ENCODE measurements at regions not wholly inside any gene's neighbourhood (a gene's known extent, or its start where the extent isn't known, plus 50 kb on each side); places are given as distances from the start of the nearest gene placed in this dataset.

GRCh38 chr11:71179877-71180605 is 72.3 kb downstream of the SHANK2 start:
- no peak overlapping the region for H3K27ac ChIP-seq

GRCh38 chr11:71178076-71178475 is 74.3 kb downstream of the SHANK2 start:
- Histone ChIP-seq H3K36me3 (no peaks in the 10 kb centered on the region), H3K27ac (no peak overlapping the region), H3K4me3 (no peak overlapping the region), H3K9me3 (peaks cover 12 to 19% of the 10 kb centered on the region in 2 donors), H3K4me1 (peaks cover 0 to 8% (median 0%) of the 10 kb centered on the region in 4 donors), H3K27me3 (no peaks in the 10 kb centered on the region)
- TF ChIP-seq CTCF (IDR thresholded peaks at IDR 0.05) = no peak
- TF ChIP-seq POLR2AphosphoS5 (IDR thresholded peaks at IDR 0.05) = no peak
- TF ChIP-seq EP300 (IDR thresholded peaks at IDR 0.05; ENCODE audit: low read depth) = no peak
- TF ChIP-seq POLR2A (IDR thresholded peaks at IDR 0.05) = no peak
- DNase-seq = no peak
- intact Hi-C loops (cut with DNase I; ENCODE audit: low total_unique reads) = no loop called here
- in situ Hi-C loops (cut with MboI; ENCODE audit: low pct_ligation_motif_present in 1 of 4, low pct_unique_long_range_greater_than_20kb in 1 of 4, low sequenced_read_pairs in 3 of 4) = no loop called here
- WGBS, 2 donors (ENCODE audit: low coverage in 1 of 2) = 62 to 87% methylated on average over 3 of the region's 3 CpGs

More at GRCh38 chr11:71179877-71180605, 72.3 kb downstream of the SHANK2 start:
- 46 to 49% methylated on average over 3 to 10 of the region's 10 CpGs for WGBS, 2 donors (ENCODE audit: low coverage in 1 of 2)
- TF ChIP-seq EP300 (IDR thresholded peaks at IDR 0.05; ENCODE audit: low read depth) (no peak), CTCF (IDR thresholded peaks at IDR 0.05) (no peak), POLR2AphosphoS5 (IDR thresholded peaks at IDR 0.05) (no peak), POLR2A (IDR thresholded peaks at IDR 0.05) (no peak)
- Histone ChIP-seq H3K4me1 (peaks cover 0 to 8% (median 0%) of the 10 kb centered on the region in 4 donors), H3K36me3 (no peaks in the 10 kb centered on the region), H3K4me3 (no peak overlapping the region), H3K27me3 (no peaks in the 10 kb centered on the region), H3K9me3 (peaks cover 12 to 19% of the 10 kb centered on the region in 2 donors)
- intact Hi-C loops (cut with DNase I; ENCODE audit: low total_unique reads) = no loop called here
- in situ Hi-C loops (cut with MboI; ENCODE audit: low pct_ligation_motif_present in 1 of 4, low pct_unique_long_range_greater_than_20kb in 1 of 4, low sequenced_read_pairs in 3 of 4) = no loop called here
- peak; percentile 20 for DNase-seq

GRCh38 chr11:71176812-71177211 is 75.6 kb downstream of the SHANK2 start:
- Histone ChIP-seq H3K4me3 (no peak overlapping the region), H3K4me1 (peaks cover 0 to 8% (median 0%) of the 10 kb centered on the region in 4 donors), H3K36me3 (no peaks in the 10 kb centered on the region), H3K9me3 (peaks cover 12 to 19% of the 10 kb centered on the region in 2 donors), H3K27ac (no peak overlapping the region), H3K27me3 (no peaks in the 10 kb centered on the region)
- WGBS, 2 donors (ENCODE audit: low coverage in 1 of 2) = 92 to 94% methylated on average over 2 of the region's 2 CpGs
- DNase-seq = no peak
- intact Hi-C loops (cut with DNase I; ENCODE audit: low total_unique reads) (no loop called here), in situ Hi-C loops (cut with MboI; ENCODE audit: low pct_ligation_motif_present in 1 of 4, low pct_unique_long_range_greater_than_20kb in 1 of 4, low sequenced_read_pairs in 3 of 4) (no loop called here)
- TF ChIP-seq EP300 (IDR thresholded peaks at IDR 0.05; ENCODE audit: low read depth) (no peak), POLR2AphosphoS5 (IDR thresholded peaks at IDR 0.05) (no peak), CTCF (IDR thresholded peaks at IDR 0.05) (no peak), POLR2A (IDR thresholded peaks at IDR 0.05) (no peak)

- in situ Hi-C loops (cut with MboI; ENCODE audit: low pct_ligation_motif_present in 1 of 4, low pct_unique_long_range_greater_than_20kb in 1 of 4, low sequenced_read_pairs in 3 of 4) = no loop called here
- Histone ChIP-seq H3K9me3 (peaks cover 12 to 19% of the 10 kb centered on the region in 2 donors), H3K27me3 (no peaks in the 10 kb centered on the region), H3K4me3 (no peak overlapping the region), H3K36me3 (no peaks in the 10 kb centered on the region), H3K27ac (no peak overlapping the region), H3K4me1 (no peaks in the 10 kb centered on the region)
- TF ChIP-seq POLR2AphosphoS5 (IDR thresholded peaks at IDR 0.05) (no peak), EP300 (IDR thresholded peaks at IDR 0.05; ENCODE audit: low read depth) (no peak), CTCF (IDR thresholded peaks at IDR 0.05) (no peak), POLR2A (IDR thresholded peaks at IDR 0.05) (no peak)
- intact Hi-C loops (cut with DNase I; ENCODE audit: low total_unique reads) = no loop called here
- 90 to 93% methylated on average over 2 to 4 of the region's 4 CpGs for whole genome bisulfite sequencing, 2 donors (ENCODE audit: low coverage in 1 of 2)
- no peak for DNase-seq
Measured at GRCh38 chr11:71173709-71174108, 78.7 kb downstream of the SHANK2 start.

Measured in transverse colon (tissue), 4 donors.